HG03439 (cell line): ENCODE measurements at regions not wholly inside any gene's neighbourhood (a gene's known extent, or its start where the extent isn't known, plus 50 kb on each side); places are given as distances from the start of the nearest gene placed in this dataset.
"Not testable (repeated sequence)": the region's sequence is repeated elsewhere in the genome, so short reads cannot be mapped to it uniquely, and the experiment has no call there.

Source experiments
- ATAC-seq: cut with Tn5 transposase; IDR thresholded peaks from one replicate; pipeline ENCODE4 v1.9.1; 2021; ENCODE audit warnings: mild to moderate bottlenecking, moderate library complexity; ENCODE audit not compliant: unreplicated experiment

- no peak for ATAC-seq
Measured at GRCh38 chr2:168300460-168300859, 53.1 kb upstream of the STK39 start.

GRCh38 chr2:168304024-168304681, 56.8 kb upstream of the STK39 start:
- ATAC-seq, result no peak

DNA sequence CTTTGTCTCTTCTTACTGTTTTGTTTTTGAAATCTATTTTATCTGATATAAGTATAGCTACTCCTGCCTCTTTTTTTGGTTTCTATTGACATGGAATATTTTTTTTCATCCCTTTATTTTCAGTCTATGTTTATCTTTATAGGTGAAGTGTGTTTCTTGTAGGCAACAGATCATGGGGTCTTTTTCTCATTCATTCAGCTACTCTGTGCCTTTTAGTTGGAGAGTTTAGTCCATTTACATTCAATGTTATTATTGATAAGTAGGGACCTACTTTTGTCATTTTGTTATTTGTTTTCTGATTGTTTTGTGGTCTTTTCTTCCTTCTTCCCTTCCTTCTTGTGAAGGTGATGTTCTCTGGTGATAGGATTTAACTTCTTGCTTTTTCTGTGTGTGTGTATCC, 60.0 kb upstream of the STK39 start:
- no peak for ATAC-seq

- no peak for ATAC-seq
Measured at GRCh38 chr2:168310580-168310979, 63.2 kb upstream of the STK39 start.

DNA sequence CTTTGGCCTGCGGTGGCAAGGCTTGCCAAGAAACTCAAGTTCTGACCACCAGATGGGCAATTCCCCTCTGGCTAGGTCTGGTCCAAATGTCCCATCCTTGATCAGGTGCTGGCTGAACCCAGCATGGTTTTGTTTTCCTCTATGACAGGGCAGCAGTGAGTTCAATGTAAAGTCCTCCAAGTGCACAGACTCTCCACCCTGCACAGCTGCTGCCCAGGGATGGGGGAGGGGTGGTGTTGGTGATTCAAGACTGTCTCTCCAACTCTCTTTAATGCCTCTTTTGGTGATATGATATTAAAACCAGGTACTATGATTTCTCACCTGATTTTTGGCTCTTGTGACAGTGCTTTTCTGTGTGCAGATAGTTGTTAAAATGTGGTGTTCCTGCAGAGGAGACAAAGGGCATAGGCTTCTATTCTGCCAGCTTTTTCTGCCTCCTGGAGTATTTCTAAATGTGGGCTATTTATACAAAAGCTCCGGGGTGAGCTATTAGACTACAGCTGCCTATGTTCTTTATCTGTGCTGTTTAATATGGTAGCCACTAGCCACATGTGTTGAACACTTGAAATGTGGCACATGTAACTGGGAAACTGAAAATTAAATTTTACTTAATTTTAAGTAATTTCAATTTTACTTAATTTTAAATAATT, 64.0 kb upstream of the STK39 start:
- ATAC-seq, result no peak

- no peak for ATAC-seq
Measured at GRCh38 chr2:168312036-168312822, 64.8 kb upstream of the STK39 start.

- no peak for ATAC-seq
Measured at GRCh38 chr2:168314236-168314635, 66.8 kb upstream of the STK39 start.

DNA sequence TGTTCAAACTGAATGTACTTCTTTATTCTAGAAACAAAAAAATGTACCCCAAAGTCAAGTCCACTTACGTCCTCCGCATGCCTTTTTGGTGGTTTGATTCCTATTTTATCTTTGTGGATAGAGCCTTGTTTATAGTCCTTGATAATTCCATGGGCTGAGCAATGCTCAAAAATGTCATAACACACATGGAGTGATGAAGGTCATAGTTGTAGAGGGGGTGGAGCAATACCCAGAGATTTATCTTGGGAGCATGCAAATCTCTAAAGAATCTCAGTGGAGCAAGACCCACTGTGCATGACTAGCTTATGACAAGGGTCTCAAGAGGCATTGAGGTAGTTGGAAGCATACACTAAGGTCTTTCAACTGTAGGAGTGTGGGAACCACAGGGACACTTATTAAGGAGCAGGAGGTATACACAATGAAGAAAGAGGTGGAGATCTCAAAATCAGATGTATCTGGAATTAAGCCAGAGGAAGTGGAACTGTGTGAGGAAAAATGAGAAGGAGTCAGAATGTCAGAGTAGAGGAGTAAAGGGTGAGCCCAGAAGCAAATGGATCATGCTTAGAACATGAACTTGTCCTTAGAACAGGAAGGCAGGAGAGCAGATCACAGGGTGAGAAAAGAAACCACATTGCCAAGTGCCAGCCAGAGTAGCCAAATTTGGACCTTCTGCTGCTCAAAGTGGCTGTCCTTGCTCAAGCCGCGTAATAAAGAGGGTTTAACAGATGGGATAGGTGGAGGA, 68.1 kb upstream of the STK39 start:
- no peak for ATAC-seq

DNA sequence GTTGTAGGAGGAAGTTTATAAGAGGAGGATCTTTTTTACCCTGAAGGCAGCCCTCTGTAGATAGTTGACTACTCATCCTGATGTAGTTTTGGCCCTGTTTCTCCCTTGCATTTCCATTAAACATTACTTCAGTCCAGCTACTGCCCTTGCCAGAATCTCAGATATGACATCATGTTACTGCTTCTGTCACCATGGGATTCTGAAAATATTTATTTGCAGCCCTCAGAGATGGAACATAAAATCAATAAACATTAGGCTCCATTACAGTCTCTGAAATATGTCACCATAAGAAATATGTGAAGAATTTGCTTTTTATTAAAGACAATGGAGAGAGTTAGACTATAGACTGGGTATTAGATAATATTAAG, 68.7 kb upstream of the STK39 start:
- no peak for ATAC-seq

GRCh38 chr2:168317282-168317681, 69.9 kb upstream of the STK39 start:
- ATAC-seq, result no peak

GRCh38 chr2:168320267-168320666, 72.9 kb upstream of the STK39 start:
- no peak for ATAC-seq

DNA sequence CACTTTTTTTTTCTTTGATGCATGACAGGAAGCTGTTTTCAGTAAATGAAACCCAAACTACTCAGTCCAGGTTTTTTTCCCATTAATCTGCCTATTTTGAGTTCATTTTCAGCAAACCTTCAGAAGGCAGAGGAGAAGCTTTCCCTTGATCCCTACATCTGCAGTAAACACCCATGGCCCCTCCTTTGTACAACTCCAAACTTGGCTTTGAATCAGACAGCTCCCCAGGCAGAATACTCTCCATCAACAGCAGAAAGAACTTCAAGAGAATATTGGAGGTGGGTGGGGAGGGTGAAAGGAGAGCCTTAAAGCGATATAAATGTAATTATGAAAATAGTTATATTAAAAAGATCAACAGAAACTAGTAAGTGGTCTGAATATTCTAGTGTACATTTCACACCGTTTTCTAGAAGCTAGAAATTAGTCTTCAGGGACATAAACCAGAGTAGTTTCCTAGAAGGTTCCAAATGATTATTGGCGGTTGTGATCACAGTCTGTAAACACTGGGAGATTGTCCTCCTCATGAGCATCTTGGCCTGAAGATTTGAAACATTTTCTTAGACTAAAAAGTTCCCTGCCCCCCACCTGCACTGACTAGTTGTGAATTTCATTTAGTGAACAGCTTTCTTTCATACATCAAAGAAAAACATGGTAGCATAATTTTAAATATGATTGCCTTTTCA, 75.1 kb upstream of the STK39 start:
- ATAC-seq, result no peak

GRCh38 chr2:168323529-168324021, 76.2 kb upstream of the STK39 start:
- ATAC-seq, result no peak

DNA sequence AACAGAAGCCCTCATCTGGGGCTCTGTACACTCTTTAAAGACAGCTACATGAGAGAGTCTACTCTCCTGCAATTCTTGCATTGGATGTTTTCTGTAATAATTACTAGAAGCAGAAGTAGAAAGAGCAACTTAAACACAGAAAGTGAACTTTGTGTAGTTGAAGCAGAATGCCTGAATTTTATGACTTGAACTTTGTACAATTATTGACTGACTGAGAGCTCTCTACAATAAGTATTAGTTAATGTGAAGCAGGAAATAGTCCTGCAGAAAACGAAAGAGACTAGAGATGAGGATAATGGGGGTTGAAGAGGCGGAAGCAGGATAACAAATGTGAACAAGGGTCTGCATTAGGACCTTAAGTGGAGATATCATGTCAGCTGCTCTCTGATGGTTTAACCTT, 79.2 kb upstream of the STK39 start:
- no peak for ATAC-seq

- ATAC-seq, result no peak
Measured at GRCh38 chr2:168327328-168327727, 79.9 kb upstream of the STK39 start.

DNA sequence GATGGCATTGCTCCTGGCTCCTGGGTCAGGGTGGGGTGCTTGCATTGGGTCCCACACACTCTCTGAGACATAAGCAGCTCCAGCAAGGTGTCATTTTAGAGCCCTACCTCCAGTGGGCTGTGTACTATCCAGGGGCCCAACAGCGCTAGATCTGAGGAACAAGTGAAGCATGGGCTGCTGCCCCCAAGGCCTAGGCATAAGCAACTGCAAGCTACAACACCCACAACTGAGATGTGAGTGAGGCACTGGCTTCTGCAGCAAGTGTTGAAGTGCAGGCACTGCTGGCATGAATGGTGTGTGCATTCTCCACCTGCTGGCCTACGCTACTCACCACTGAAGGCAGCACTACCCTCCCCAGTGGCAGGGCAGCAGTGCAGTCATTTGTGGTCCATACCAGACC, 81.0 kb upstream of the STK39 start:
- no peak for ATAC-seq

DNA sequence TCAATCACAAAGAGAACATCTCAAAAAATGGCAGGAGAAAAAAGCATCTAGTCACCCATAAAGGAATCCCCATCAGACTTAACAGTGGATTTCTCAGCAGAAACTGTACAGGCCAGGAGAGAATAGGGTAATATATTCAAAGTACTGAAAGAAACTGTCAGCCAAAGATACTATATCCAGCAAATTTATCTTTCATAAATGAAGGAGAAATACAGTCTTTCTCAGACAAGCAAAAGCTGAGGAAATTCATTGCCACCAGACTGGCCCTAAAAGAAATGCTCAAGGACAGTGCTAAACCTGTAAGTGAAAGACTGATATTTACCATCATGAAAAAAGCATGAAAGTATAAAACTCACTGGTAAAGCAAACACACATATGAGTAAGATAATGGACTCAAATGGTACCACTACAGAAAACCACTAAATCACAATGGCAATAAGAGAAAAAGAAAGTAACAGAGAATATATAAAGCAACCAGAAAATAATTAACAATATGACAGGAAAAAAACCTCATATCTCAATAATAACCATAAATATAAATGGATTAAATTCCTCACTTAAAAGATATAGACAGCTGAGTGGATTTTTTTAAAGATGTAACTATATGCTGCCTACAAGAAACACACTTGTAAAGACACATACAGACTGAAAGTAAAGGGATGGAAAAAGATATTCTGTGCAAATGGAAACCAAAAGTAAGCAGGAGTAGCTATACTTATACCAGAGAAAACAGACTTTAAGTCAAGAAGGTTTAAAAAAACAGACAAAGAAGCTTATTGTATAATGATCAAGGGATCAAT, 83.4 kb upstream of the STK39 start:
- ATAC-seq, result no peak

DNA sequence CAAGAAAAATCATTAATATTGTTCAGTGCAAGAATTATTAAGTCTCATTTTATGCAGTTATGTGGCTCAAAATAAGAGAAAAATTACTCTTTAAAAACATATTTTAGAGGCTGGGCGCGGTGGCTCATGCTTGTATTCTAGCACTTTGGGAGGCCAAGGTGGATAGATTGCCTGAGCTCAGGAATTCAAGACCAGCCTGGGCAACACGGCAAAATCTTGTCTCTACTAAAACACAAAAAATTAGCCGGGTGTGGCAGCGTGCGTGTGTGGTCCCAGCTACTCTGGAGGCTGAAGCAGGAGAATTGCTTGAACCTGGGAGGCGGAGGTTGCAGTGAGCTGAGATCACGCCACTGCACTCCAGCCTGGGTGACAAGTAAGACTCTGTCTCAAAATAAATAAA, 87.9 kb upstream of the STK39 start:
- ATAC-seq, result not testable (repeated sequence)

DNA sequence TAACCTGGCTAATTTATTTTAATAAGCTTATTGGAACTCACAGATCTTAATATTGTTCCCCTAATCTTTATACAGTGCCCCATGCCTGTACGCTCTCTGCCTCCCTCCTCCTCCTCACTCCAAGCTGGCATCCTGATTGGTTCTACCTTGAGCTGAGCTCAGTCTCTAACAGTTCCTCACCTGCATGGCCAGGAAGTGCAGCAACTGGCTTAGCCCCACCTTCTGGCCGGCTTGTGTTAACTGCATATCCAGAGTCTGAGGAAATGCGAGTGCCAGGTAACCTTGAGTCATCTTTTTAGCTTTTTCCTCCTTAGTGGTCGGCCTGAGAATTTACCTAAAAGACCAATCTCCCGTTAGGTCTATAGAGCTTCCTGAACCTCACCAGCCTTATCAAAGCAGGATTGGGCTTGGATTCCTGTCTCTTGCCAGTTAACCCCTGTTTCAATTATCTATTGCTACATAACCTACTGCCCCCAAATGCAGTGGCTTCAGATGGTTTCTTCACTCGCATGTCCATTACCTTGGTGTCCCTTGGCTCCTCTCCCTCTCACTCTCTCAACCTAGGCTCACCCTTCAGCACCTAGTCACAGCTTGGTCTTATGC, 89.5 kb upstream of the STK39 start:
- no peak for ATAC-seq

DNA sequence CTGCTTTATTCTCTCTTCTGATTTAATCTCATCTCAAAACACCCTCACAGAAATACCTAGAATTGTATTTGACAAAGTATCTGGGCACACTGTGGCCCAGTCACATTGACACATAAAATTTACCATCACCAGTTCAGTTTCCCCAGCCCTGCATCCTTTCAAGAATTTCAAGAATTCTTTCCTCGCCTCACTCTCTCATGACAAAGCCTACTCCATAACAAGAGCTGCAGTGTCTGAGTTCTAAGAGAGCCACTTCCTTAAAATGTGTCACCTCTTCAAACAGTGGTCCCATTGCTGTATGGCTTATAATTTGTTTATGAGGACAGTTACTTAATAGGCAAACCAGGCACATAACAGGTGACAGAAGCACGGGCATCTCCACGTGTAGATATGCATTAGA, 90.9 kb upstream of the STK39 start:
- no peak for ATAC-seq
